ENCODE measurements at regions not wholly inside any gene's neighbourhood (a gene's known extent, or its start where the extent isn't known, plus 50 kb on each side); places are given as distances from the start of the nearest gene placed in this dataset.

- no peak for TF ChIP-seq CTCF (IDR thresholded peaks at IDR 0.05; ENCODE audit: low read length)
- no peak for TF ChIP-seq EZH2 (IDR thresholded peaks at IDR 0.05; ENCODE audit: borderline replicate concordance, low read length)
Measured at GRCh38 chr9:13358128-13358527, 78.6 kb upstream of the MPDZ start.
